Cardiac septum (tissue), 1 donor: ENCODE measurements at regions not wholly inside any gene's neighbourhood (a gene's known extent, or its start where the extent isn't known, plus 50 kb on each side); places are given as distances from the start of the nearest gene placed in this dataset.

Experiments used
- DNase-seq: peaks from one replicate; pipeline ENCODE4 v3.0.0-alpha.2; 2020; ENCODE audit warnings: low spot score
- intact Hi-C: fragments of 100-400 bp; cut with DNase I; formaldehyde crosslinking; loops from one replicate; pipeline ENCODE4 v1.14.0; 2022
- donor health status: DM: no; HTN: no; CAD: no.

DNA sequence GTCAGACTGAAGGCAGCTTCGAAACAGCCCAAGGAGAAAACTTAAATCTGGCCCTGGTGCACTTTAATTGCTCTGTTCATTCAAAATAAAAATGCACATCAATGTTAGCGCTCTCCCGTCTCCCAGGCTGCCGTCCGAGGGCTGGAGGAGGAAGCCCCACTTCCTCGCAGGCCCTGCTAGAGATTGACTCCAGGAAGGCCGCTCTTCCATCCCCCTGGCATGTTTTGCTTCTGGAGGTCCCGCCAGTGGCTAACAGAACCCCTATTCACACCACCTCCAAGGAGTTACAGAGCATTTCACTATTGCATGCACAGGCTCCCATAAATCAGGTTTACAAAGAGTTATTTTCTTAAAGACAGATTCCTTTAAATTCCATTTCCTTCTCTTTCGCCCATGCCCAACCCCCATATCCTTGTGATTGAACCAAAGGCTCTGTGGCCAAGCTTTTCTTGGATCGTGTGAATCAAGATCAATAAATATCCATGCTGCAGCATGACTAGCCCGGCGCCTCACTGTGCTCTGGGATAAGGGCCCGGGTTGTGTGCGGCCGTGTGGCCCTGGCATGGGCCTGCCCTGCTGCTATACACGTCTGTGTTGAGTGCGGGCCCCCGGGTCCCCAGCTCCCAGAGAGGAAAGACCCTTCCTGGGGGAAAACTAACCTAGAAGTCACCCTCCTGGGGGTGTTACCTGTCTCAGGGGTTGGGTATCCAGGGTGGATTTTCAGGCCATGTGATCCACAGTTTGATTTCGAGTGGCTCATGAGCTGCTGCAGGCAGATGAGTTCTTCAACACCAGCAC, 118.7 kb upstream of the GDF10 start:
- DNase-seq: no peak
- intact Hi-C loops: no loop called here

DNA sequence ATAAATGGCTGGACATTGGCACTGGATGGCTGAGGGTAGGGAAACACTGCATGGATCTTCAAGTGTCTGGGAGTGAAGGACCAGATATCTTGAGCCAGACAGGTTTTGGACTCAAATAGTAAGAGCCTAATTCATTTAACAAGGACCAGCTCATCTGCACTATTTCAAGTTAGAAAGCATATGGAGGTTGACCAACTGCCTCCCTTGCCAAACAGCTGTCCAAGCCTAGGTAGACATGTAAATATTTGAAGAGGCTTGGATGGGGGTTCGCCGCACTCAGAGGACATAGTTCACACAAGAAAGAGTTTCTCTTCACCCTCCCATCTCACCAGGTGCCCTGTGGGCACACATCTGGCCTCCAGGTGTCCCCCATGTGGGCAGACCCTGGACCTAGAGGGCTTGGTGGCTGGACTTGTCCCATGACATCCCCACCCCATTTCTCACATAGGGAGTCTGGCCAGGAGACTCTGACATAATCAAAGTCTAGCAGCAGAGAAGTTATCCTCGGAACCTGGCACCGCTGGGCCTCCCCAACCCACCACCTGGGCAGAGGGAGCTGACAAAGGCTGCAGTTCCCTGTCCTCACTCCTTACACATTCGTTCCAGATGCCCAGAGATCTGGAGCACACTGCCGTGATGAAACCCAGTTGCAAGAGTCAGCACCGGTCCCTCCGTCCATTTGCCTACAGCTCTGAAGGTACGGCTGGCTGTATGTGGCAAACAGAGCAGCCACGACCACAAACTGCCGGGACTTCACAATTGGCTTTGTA, 116.9 kb upstream of the GDF10 start:
- no peak for DNase-seq
- intact Hi-C loops: no loop called here

DNA sequence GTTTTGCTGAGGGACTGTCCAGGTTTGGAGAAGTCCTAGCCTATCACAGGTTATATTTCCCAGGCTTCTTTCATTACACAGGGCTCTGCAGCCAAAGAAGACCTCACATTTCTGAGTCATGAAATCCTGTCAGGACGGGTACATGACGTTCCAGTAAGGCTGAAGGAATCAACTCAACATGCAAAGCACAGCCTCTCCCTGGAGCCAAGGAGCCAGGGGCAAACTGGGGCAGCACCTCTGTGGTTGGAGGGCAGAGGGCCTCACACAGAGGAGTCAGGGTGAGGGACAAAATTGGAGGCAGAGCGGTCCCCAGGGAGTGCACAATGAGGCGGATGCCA, 116.3 kb upstream of the GDF10 start:
- intact Hi-C loops: no loop called here
- DNase-seq: no peak

DNA sequence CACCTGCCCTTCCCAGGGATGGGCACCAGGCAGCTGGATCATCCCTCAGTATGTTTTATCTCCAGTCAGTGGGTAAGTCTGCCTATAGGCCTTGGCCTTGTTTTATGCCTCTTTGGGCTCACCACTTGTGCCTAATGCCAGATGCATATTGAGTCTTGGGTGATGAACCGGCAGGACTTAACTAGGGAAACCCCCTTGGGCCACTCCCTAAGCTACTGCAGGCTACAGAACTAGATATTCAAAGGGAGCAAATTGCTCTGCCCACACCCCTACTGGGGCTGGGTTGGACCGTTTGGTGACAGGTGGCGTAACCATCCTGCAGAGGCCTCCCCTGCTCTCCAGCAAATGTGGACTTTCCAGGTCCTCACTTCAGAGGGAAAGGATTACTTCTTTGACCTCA, 115.7 kb upstream of the GDF10 start:
- DNase-seq: no peak
- intact Hi-C loops: no loop called here

DNA sequence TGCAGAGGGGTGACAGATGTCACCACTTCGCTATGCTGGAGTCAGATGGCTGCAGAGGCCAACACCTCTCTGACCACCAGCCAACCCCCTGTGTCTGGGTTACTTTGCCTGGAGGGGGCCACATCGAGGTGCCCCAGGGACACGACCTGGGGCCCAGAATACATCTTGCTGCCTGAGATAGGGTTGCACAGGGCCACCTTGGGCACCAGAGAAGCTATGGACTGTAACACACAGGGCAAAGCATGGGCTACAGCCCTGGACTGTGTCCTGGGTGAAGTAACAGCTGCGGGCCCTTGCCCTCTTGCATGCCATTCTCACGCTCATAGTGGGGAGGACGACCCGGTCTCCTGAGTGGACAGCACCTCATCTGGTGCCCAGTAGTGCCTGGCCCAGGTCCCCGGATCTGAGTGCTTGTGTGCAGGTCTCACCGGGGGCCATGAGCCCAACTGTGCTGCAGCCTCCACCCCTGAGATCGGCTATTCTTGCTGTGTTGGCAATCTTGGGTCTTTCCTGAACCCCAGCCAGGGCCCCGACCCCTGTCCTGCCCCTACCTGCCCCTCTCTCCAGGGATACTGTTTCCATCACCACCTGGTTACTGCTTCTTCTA, 115.2 kb upstream of the GDF10 start:
- intact Hi-C loops: no loop called here
- no peak for DNase-seq

DNA sequence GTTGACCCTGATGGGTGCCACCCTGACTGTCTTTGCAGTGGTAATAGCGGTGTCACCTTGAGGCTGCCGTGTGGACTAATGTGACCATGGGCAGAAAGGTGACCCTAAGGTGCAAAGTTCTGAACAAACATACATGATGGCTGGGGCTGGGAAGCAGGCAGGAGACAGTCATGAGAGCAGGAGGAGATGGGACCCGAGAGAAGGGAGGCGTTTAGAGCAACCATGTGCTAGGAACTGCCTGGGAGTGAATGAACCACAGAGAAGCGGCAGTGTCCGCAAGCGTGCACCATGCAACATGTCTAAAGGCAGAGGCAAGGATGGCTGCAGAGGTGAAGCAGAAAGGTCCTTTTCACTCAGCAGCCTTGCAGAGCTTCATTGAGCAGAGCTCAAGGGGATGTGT, 113.1 kb upstream of the GDF10 start:
- intact Hi-C loops: no loop called here
- DNase-seq: no peak

DNA sequence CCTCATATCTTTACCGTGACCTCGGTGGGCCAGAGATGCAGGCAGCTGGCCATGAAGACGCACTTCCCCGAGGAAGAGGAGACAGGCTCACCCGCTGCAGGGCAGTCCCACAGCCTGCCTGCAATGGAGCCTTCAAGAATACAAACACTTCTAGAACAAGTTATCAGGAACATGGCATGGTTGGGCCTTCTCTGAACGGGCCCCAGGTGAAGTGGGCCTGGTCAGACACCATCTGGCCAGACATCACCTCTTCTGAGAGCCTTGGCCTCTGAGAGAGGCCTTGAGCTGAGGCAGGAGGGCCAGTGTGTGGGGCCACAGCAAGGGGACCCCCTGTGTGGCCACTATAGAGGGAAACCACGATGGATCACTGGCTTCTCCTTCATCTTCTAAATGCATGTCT, 112.4 kb upstream of the GDF10 start:
- no peak for DNase-seq
- intact Hi-C loops: no loop called here

DNA sequence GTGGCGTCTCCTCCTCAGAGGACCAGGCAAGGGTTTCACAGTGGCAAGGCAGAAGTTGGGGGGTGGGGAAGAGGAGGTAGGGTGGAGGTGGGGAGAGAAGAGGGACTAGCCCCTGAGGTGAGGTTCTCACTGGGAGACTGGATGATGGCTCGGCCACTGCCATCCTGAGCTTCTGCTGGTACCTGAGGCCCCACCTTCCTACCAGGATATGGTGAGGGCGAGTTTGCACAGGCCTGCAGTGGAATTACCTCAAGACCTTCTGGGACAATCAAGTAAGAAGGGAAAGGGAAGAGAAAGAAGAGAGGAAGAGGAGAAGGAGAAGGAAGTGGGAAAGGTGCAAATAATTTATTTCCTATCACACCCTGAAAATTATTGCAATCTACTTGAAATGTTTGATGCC, 111.8 kb upstream of the GDF10 start:
- no peak for DNase-seq
- intact Hi-C loops: no loop called here

DNA sequence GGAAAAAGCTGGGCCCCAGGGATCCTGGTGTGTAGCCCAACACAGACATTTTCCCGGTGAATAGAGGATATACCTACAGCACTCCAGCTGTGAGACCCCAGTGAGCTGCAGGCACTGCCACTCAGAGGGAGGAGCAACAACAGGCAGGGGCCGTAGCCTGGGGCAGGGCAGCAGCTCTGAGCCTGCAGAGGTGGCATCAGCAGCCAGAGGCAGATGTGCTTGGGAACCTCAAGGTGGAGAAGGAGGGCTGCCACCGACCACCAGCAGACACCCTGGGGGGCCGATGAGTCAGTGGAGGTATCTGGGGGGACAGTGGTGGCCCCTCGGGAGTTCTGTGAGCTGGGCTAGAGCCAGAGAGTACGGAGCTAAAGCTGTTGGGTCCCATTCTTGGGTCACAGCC, 110.2 kb upstream of the GDF10 start:
- intact Hi-C loops: no loop called here
- no peak for DNase-seq

DNA sequence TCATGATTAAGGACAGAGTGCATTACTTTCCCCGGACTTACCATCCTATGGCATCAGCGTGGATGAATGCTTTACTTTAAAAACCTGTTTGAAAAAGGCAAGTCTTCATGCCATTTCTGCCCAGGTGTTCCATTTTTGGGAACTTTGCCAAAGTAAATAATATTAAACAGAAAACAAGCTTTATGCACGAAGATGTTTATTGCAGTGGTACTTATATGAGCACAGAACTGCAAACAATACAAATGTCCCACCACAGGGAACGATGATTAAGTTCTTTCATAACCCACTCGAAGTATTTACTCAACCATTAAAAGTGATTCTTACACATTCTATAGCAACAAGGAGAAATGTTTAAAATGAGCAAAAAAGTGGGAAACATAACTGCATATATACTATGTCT, 109.7 kb upstream of the GDF10 start:
- no peak for DNase-seq
- intact Hi-C loops: no loop called here

DNA sequence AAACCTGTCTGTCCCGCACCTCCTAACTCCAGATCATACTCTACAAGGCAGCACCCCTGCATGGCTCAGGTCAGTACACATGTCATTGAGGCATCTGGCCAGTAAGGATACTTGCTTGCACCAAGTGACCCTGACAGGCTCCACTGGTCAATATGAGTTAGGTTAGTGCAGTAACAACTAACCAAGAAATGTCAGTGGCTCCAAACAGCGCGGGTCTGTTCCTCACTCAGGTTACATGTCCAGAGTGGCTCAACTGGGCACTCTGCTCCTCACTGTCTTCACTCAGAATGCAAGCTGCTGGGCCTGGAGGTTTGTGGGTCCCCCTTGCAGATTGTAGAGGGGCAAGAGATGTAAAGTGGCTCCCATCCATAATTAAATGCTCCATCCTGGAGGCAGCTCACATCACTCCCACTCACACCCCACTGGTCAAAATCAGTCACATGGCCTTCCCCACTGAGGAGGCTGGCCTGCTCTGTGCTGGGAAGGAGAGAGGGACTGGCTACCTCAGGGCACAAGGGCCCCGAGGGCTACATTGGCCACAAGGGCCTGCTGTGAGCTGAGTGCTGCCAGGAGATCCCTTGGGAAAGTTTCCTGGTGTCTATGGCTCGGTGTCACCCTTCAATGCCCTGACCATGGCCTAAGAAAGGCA, 109.1 kb upstream of the GDF10 start:
- intact Hi-C loops: no loop called here
- no peak for DNase-seq

DNA sequence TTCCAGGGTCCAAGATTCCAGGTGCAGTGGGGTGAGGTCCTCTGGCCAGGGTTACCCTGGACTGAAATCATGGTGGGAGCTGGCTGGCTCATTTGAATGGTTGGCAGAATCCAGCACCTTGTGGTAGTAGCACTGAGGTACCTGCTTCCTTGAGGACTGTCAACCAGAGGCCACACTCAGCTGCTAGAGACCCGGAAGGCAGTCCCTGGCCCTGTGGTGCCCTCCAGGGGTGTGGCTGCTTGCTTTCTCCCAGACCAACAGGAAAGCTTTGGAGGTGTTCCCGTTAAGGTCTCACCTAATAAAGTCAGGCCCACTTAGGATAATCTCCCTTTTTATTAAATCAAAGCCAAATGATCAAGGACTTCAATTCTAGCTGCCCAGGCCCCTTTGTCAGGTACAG, 107.7 kb upstream of the GDF10 start:
- no peak for DNase-seq

DNA sequence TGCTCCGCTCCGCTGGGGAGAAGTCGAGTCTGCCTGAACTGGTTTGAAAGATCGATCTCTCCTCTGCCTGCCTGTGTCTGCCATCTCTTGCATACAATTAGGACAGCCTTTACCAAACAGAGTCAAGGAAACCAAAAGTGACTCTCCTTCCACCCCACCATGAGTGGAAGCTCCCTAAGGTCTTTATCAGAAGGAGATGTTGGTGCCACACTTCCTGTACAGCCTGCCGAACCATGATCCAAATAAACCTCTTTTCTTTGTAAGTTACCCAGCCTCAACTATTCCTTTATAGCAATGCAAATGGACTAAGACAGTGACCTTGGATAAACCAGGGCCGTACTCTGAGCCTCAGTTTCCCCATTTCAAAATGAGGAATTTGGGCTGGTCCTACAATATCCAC, 106.3 kb upstream of the GDF10 start:
- no peak for DNase-seq
- intact Hi-C loops: no loop called here

More for the DNA sequence above, 107.7 kb upstream of the GDF10 start:
- intact Hi-C loops: no loop called here

DNA sequence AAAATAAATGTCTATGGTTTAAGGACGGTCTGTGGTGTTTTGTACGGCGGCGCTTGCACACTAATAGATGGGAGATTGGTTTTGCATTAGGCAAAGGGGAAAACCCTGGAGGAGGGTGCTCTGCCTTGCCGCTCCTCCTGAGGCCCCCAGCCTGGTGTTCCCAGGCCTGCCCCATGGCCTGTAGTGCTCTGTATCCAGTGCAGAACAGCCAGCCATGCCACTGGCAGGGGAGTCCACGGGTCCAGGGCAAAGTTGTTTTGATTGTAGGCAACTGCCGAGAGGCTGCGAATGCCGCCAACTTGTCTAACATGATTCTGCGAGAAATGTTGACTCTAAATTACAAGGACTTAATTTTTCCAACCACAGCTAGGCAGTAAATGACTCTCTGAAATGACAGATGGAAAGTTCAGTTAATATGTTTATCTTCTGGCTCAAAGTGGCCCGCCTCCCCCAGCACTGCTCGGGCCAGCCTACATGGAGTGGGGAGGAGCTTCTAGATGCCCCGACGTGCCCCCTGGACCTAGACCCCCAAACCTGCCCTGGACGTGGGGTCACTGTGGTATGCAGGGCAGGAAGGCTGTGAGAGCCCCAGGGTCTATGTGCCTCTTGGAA, 104.6 kb upstream of the GDF10 start:
- DNase-seq: no peak
- intact Hi-C loops: no loop called here

DNA sequence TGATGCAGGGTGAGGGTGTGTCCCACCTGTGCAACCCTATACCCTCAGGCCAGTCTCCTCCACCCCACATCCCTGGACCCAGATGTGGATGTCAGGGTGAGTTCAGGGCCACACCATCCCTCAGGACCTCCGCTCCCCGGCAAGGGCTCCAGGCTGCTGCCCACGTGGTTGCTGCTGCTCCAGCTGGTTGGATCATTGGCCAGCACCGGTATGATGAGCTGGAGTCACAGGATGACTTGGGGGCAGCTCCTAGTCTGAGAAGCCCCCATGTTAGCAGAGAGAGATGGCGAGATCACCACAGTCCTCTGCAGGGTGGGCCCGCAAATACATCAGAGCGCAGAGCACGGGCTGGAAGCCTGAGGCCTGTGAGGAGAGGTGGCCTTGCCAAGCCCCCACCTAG, 103.3 kb upstream of the GDF10 start:
- intact Hi-C loops: no loop called here
- no peak for DNase-seq

DNA sequence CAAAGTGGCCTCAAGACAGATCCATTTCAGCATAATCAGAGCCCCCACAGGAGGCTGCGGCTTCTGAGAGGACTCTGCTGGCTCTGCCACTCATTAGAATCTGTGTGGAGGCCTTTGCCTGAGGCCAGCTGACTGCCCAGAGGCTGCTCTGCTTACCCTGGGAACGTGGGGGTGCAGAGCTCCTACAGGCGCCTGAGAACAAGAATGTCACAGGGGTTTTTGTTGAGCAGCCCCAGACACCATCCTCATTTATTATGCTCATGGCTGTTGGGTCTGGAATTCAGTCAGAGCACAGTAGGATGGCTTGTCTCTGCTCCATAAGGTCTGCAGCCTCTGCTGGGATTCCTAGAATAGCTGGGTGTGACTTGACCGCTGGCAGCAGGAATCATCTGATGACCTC, 101.8 kb upstream of the GDF10 start:
- no peak for DNase-seq
- intact Hi-C loops: no loop called here

DNA sequence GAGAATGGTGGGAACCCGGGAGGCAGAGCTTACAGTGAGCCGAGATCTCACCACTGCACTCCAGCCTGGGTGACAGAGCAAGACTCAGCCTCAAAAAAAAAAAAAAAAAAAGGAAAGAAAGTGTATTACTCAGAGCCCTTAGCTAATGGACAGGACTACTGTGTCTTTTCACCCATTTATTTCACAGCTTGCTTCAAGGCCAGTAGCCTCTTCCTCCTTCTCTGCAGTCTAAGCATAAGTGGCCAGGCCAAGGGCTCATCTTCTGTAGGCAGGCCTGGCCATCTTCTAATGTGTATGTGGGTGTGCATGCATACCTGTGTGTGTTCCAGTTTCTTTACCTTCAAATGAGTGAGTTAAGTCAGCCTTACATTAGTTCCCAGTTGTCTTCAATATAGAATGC, 94.8 kb upstream of the GDF10 start:
- intact Hi-C loops: no loop called here
- no peak for DNase-seq

DNA sequence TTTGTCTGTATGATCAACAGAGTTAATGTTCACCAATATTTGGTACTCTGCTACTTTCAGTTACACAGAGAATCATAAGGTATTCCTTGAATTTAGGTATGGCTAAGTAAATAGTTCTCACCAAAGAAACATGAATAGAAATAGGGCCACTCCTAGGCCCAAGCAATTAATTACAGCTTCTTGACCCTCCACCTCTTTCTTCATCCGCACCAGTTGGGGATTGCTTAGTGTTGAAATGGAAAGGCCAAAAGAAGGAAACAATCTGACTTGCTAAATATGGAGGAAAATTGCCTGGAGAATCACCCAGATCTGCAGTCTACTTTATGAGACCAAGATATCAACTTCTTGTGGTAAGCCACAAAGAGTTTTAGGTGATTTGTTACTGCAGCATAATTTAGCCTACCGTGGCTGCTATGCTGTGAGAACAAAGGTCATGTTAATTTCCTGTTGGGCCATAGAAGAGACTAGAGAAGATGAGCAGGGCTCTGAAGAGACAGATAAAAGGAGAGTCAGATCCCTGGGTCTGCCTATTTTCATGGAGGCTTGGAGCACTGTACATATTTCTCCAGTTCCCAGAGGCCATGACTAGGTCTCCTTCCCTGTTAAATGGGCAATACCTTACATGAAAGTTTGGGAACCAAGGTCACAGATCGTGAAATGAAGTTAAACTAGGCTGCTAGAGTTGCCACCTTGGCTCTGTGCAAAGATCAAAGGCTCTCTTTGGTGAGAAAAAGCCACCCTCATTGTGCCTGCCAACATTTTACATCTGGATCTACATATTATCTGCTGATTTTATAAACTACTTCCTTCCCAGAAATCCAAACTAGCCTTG, 93.3 kb upstream of the GDF10 start:
- intact Hi-C loops: no loop called here
- no peak for DNase-seq

DNA sequence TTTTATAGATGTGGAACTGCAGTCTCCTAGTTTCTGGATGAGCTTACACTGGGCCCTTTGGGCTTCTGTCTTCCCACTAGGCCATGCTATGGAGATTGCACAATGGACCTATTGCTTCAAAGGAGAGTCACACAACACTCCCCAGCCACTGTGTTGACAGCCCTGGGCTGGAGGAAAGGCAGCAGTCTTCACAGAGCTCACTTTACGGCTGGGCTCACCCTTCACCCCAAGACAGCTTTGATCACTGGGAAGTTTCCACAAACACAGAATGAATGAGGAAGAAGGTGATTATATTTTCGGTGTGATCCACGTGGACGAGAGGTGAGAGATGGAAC, 92.7 kb upstream of the GDF10 start:
- no peak for DNase-seq
- intact Hi-C loops: no loop called here
